ENCODE measurements at regions not wholly inside any gene's neighbourhood (a gene's known extent, or its start where the extent isn't known, plus 50 kb on each side); places are given as distances from the start of the nearest gene placed in this dataset.

DNA sequence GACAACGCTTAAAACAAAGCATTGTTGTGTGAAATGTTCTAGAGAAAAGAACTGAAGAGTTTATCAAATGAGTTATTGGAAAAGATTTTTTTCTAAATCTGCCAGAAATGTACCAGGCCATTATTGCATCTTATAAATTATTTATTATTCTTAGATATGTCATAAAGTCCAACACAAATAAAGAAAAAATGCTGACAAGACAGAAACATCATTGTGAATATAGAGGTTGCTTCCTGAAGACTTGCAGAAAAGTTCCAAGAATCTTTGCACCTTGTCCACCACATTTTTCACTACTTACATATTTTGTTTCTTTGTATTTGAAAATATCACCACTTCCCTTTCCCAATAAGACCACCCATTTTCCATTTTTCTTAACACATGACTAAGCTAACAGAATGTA is 545.8 kb downstream of the IQCM start:
- Histone ChIP-seq H3K4me1 (no peaks in the 10 kb centered on the region), H3K36me3 (no peaks in the 10 kb centered on the region), H3K9me3 (no peaks in the 10 kb centered on the region), H3K27ac (no peak overlapping the region), H3K4me3 (no peak overlapping the region), H3K27me3 (no peaks in the 10 kb centered on the region)
- DNase-seq, result no peak
- in situ Hi-C loops (cut with MboI; ENCODE audit: low sequenced_read_pairs in 4 of 4) (no loop called here), intact Hi-C loops (cut with DNase I; ENCODE audit: low total_unique reads) (no loop called here)
- TF ChIP-seq POLR2A (IDR thresholded peaks at IDR 0.05), result no peak
- TF ChIP-seq, protein P1, sequence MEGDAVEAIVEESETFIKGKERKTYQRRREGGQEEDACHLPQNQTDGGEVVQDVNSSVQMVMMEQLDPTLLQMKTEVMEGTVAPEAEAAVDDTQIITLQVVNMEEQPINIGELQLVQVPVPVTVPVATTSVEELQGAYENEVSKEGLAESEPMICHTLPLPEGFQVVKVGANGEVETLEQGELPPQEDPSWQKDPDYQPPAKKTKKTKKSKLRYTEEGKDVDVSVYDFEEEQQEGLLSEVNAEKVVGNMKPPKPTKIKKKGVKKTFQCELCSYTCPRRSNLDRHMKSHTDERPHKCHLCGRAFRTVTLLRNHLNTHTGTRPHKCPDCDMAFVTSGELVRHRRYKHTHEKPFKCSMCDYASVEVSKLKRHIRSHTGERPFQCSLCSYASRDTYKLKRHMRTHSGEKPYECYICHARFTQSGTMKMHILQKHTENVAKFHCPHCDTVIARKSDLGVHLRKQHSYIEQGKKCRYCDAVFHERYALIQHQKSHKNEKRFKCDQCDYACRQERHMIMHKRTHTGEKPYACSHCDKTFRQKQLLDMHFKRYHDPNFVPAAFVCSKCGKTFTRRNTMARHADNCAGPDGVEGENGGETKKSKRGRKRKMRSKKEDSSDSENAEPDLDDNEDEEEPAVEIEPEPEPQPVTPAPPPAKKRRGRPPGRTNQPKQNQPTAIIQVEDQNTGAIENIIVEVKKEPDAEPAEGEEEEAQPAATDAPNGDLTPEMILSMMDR (IDR thresholded peaks at IDR 0.05 in 4 of 5, conservative IDR thresholded peaks at IDR 0.05 in 1 of 5), result no peak
- ATAC-seq, result no peak

GRCh38 chr4:149266301-149266700 is 549.3 kb downstream of the IQCM start:
- no peaks in the 10 kb centered on the region for H3K36me3 ChIP-seq
- H3K27ac ChIP-seq, result no peak overlapping the region
- H3K9me3 ChIP-seq, result no peaks in the 10 kb centered on the region
- DNase-seq, result no peak
- in situ Hi-C loops (cut with MboI; ENCODE audit: low sequenced_read_pairs in 4 of 4), result no loop called here
- H3K27me3 ChIP-seq, result no peaks in the 10 kb centered on the region
- intact Hi-C loops (cut with DNase I; ENCODE audit: low total_unique reads), result no loop called here
- H3K4me3 ChIP-seq, result no peak overlapping the region
- no peak for ATAC-seq
- TF ChIP-seq, protein P1 (IDR thresholded peaks at IDR 0.05 in 4 of 5, conservative IDR thresholded peaks at IDR 0.05 in 1 of 5), result no peak
- no peak for TF ChIP-seq POLR2A (IDR thresholded peaks at IDR 0.05)
- H3K4me1 ChIP-seq, result no peaks in the 10 kb centered on the region

- no peak overlapping the region for H3K27ac ChIP-seq
- no peaks in the 10 kb centered on the region for H3K9me3 ChIP-seq
- H3K4me1 ChIP-seq, result no peaks in the 10 kb centered on the region
- no peak overlapping the region for H3K4me3 ChIP-seq
- no peak for DNase-seq
- no peaks in the 10 kb centered on the region for H3K27me3 ChIP-seq
- in situ Hi-C loops (cut with MboI; ENCODE audit: low sequenced_read_pairs in 4 of 4) (no loop called here), intact Hi-C loops (cut with DNase I; ENCODE audit: low total_unique reads) (no loop called here)
- no peak for ATAC-seq
- H3K36me3 ChIP-seq, result no peaks in the 10 kb centered on the region
- TF ChIP-seq POLR2A (IDR thresholded peaks at IDR 0.05), result no peak
- TF ChIP-seq, protein P1 (IDR thresholded peaks at IDR 0.05 in 4 of 5, conservative IDR thresholded peaks at IDR 0.05 in 1 of 5), result no peak
Observed at GRCh38 chr4:149265645-149266044, 550.0 kb downstream of the IQCM start.

GRCh38 chr4:149264093-149264733 is 551.4 kb downstream of the IQCM start:
- no peak overlapping the region for H3K4me3 ChIP-seq
- no peaks in the 10 kb centered on the region for H3K4me1 ChIP-seq
- DNase-seq (no peak), ATAC-seq (no peak)
- H3K27ac ChIP-seq, result no peak overlapping the region
- TF ChIP-seq POLR2A (IDR thresholded peaks at IDR 0.05), result no peak
- TF ChIP-seq, protein P1 (IDR thresholded peaks at IDR 0.05 in 4 of 5, conservative IDR thresholded peaks at IDR 0.05 in 1 of 5), result peak in 3 of 5 experiments; percentile 7 to 32 (median 15)
- intact Hi-C loops (cut with DNase I; ENCODE audit: low total_unique reads), result no loop called here
- no peaks in the 10 kb centered on the region for H3K36me3 ChIP-seq
- no peaks in the 10 kb centered on the region for H3K27me3 ChIP-seq
- H3K9me3 ChIP-seq, result no peaks in the 10 kb centered on the region
- in situ Hi-C loops (cut with MboI; ENCODE audit: low sequenced_read_pairs in 4 of 4), result no loop called here

All from gastrocnemius medialis (tissue), 4 donors.